Left ventricle myocardium inferior (tissue), 1 donor: ENCODE measurements at regions not wholly inside any gene's neighbourhood (a gene's known extent, or its start where the extent isn't known, plus 50 kb on each side); places are given as distances from the start of the nearest gene placed in this dataset.

ENCODE experiments used
- DNase-seq: peaks from one replicate; pipeline ENCODE4 v3.0.0-alpha.2; 2020
- H3K27ac ChIP-seq: fragments of 200-600 bp; replicated peaks from 2 replicates; pipeline ENCODE4 v1.8.0; 2021
- H3K27me3 ChIP-seq: fragments of 200-600 bp; 2 replicates; pipeline ENCODE4 v1.8.0; 2021; ENCODE audit warnings: low read depth
- H3K36me3 ChIP-seq: fragments of 200-600 bp; 2 replicates; pipeline ENCODE4 v1.8.0; 2021
- H3K4me1 ChIP-seq: fragments of 200-600 bp; 2 replicates; pipeline ENCODE4 v1.8.0; 2021
- H3K4me3 ChIP-seq: fragments of 200-600 bp; 2 replicates; pipeline ENCODE4 v1.8.0; 2021; ENCODE audit warnings: mild to moderate bottlenecking, moderate library complexity
- H3K9me3 ChIP-seq: fragments of 200-600 bp; replicated peaks from 2 replicates; pipeline ENCODE4 v1.8.0; 2021
- CTCF ChIP-seq: fragments of 200-600 bp; IDR thresholded peaks from 2 replicates; pipeline ENCODE4 v1.8.0; 2021; ENCODE audit warnings: antibody characterized with exemption, mild to moderate bottlenecking, borderline replicate concordance
- intact Hi-C: fragments of 100-400 bp; cut with micrococcal nuclease; formaldehyde crosslinking; loops from one replicate; pipeline ENCODE4 v1.11.0; 2022
- donor health status: DM: no; HTN: yes; CAD: no; lungs with severe emphysema.

GRCh38 chr5:108637134-108637533 lies 110.6 kb upstream of the FER start:
- intact Hi-C loops, result no loop called here
- Histone ChIP-seq H3K9me3 (no peaks in the 10 kb centered on the region), H3K4me1 (peaks cover 8% of the 10 kb centered on the region), H3K4me3 (no peak overlapping the region), H3K36me3 (no peaks in the 10 kb centered on the region), H3K27me3 (no peaks in the 10 kb centered on the region), H3K27ac (no peak overlapping the region)
- DNase-seq, result no peak
- no peak for TF ChIP-seq CTCF

DNA sequence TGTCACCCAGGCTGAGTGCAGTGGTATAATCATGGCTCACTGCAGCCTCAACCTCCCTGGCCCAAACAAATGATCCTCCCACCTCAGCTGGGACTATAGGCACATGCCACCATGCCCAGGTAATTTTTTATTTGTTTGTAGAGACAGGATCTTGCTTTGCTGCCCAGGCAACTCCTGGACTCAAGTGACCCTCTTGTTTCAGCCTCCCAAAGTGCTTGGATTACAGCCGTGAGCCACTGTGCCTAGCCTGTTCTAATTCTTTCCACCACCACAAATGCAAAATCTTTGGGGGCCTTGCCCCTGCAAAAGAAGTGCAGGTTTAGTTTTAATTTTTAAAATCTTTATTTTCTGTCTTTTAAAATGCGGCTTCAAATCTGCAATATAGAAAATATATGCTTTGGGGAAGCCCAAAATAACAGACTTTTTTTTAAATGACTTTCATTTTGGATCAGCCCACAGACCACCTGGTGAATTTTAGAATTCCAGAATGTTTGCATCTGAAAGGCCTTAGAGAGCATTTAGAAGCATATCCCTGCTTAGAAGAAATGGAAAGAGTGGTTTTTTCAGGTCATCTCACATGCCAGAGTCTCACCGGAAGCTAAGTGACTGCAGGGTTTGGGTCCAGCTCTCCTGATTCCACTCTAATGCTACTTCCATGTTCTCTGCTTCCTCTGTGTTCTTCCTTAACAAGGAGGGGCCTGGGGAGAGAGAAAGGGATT lies 111.4 kb upstream of the FER start:
- no peak overlapping the region for H3K27ac ChIP-seq
- DNase-seq, result no peak

GRCh38 chr5:108634617-108635288 lies 112.9 kb upstream of the FER start:
- Histone ChIP-seq H3K4me1 (peaks cover 4% of the 10 kb centered on the region), H3K36me3 (no peaks in the 10 kb centered on the region), H3K4me3 (no peak overlapping the region), H3K27me3 (no peaks in the 10 kb centered on the region), H3K27ac (no peak overlapping the region), H3K9me3 (no peaks in the 10 kb centered on the region)
- intact Hi-C loops, result no loop called here
- TF ChIP-seq CTCF, result no peak
- no peak for DNase-seq

More for the DNA sequence above, 111.4 kb upstream of the FER start:
- intact Hi-C loops, result no loop called here
- no peaks in the 10 kb centered on the region for H3K27me3 ChIP-seq
- peaks cover 4% of the 10 kb centered on the region for H3K4me1 ChIP-seq
- H3K9me3 ChIP-seq, result no peaks in the 10 kb centered on the region
- no peak for TF ChIP-seq CTCF
- no peaks in the 10 kb centered on the region for H3K36me3 ChIP-seq
- no peak overlapping the region for H3K4me3 ChIP-seq

DNA sequence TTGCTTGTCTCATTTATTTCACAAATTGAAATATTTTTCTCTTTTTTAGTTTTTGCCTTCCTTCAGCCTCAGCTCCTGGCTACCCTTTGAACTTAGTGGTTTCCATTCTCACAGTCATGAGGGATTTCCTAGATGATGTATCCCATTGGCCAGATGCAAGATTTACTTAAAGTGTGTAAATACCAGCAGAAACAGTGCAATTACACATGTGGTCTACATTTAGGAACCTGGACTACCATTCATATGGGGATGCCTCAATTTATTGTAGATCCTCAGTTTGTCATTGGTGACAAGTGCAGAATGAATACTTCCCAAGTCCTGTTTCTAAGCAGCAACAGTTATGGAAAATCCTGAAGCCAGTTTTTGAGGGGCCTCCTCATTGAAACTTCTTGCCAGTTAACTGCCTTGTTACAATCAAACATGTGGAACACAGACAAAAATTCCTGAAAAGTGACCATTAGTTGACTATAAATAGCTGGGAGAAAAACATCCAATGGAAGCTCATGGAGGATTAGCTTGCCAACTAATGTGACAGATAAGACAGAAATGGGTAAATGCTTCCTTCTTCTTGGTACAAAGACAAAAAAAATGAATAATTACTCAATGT lies 113.6 kb upstream of the FER start:
- Histone ChIP-seq H3K9me3 (no peaks in the 10 kb centered on the region), H3K27me3 (no peaks in the 10 kb centered on the region), H3K27ac (no peak overlapping the region), H3K4me1 (peaks cover 4% of the 10 kb centered on the region), H3K4me3 (no peak overlapping the region), H3K36me3 (no peaks in the 10 kb centered on the region)
- intact Hi-C loops, result no loop called here
- no peak for DNase-seq
- TF ChIP-seq CTCF, result no peak

- Histone ChIP-seq H3K4me1 (peaks cover 4% of the 10 kb centered on the region), H3K27me3 (no peaks in the 10 kb centered on the region), H3K27ac (no peak overlapping the region), H3K9me3 (no peaks in the 10 kb centered on the region), H3K4me3 (no peak overlapping the region), H3K36me3 (no peaks in the 10 kb centered on the region)
- no peak for TF ChIP-seq CTCF
- no peak for DNase-seq
- intact Hi-C loops, result no loop called here
Measured at GRCh38 chr5:108629779-108630528, 117.7 kb upstream of the FER start.
